WERI-Rb-1 (cell line): ENCODE measurements at regions not wholly inside any gene's neighbourhood (a gene's known extent, or its start where the extent isn't known, plus 50 kb on each side); places are given as distances from the start of the nearest gene placed in this dataset.

Experiments used
- DNase-seq: peaks from one replicate; pipeline ENCODE4 v3.0.0-alpha.2; 2020
- H3K27ac ChIP-seq: fragments of 250-450 bp; sonication (Bioruptor Pico); 2 replicates; pipeline ENCODE4 v1.5.1; 2020; ENCODE audit warnings: mild to moderate bottlenecking, moderate library complexity
- H3K27me3 ChIP-seq: fragments of 250-450 bp; sonication (Bioruptor Pico); 2 replicates; pipeline ENCODE4 v1.5.1; 2021; ENCODE audit warnings: mild to moderate bottlenecking, low read depth, moderate library complexity; ENCODE audit not compliant: insufficient read depth, severe bottlenecking
- H3K36me3 ChIP-seq: fragments of 250-450 bp; sonication (Bioruptor Pico); 2 replicates; pipeline ENCODE4 v1.5.1; 2020; ENCODE audit warnings: mild to moderate bottlenecking, moderate library complexity
- H3K4me3 ChIP-seq: 2 replicates; pipeline ENCODE4 v1.5.1; 2011; ENCODE audit warnings: low read depth, mild to moderate bottlenecking, control low read depth, low read length
- H3K9me3 ChIP-seq: fragments of 250-450 bp; sonication (Bioruptor Pico); 2 replicates; pipeline ENCODE4 v1.5.1; 2021; ENCODE audit warnings: mild to moderate bottlenecking, moderate library complexity; ENCODE audit not compliant: severe bottlenecking
- TF ChIP-seq, protein P1 (sequence below): IDR thresholded peaks from 2 replicates; pipeline ENCODE4 v1.5.1; 2011; ENCODE audit warnings: low read depth, mild to moderate bottlenecking, control low read depth, inconsistent platforms, low read length

DNA sequence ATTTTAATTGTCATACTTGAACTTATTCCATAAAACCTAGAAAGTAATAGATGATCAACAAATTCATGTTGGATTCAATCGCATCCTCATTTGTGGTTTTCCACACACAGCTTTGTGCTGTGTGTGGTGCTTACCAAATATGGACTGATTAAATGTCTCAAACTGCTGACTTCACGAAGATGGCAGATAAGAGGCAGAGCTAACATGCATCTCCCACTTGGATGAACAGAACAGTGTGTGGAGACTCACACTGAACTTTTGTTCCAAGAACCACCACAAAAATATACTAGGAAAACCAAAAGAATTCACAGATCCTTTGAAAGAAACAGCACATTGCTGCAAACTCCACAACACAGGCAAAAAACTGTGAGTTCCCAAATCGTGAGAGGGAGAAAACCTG, 603.7 kb downstream of the TENT5A start:
- Histone ChIP-seq H3K9me3 (no peaks in the 10 kb centered on the region), H3K36me3 (no peaks in the 10 kb centered on the region), H3K27ac (no peak overlapping the region), H3K4me3 (no peak overlapping the region), H3K27me3 (no peaks in the 10 kb centered on the region)
- TF ChIP-seq, protein P1, sequence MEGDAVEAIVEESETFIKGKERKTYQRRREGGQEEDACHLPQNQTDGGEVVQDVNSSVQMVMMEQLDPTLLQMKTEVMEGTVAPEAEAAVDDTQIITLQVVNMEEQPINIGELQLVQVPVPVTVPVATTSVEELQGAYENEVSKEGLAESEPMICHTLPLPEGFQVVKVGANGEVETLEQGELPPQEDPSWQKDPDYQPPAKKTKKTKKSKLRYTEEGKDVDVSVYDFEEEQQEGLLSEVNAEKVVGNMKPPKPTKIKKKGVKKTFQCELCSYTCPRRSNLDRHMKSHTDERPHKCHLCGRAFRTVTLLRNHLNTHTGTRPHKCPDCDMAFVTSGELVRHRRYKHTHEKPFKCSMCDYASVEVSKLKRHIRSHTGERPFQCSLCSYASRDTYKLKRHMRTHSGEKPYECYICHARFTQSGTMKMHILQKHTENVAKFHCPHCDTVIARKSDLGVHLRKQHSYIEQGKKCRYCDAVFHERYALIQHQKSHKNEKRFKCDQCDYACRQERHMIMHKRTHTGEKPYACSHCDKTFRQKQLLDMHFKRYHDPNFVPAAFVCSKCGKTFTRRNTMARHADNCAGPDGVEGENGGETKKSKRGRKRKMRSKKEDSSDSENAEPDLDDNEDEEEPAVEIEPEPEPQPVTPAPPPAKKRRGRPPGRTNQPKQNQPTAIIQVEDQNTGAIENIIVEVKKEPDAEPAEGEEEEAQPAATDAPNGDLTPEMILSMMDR, result no peak
- DNase-seq, result no peak

DNA sequence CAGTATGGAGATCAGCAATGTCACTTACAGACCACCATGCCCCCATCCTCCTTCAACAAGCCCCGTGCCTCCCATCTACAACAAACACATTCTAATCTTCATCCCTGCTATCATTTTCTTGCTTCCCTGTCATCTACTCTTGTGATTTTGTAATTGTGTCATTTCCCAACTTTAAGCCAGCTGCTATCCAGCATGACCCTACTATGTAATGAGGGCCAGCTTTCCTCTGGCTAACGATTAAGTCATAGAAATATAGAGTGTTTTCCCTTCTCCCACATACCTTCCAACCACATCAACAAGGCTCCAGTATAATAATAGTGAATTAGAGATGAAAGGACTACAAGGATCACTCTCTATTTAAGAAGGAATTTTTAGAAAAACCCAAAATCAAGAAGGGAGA, 607.0 kb downstream of the TENT5A start:
- H3K27ac ChIP-seq, result no peak overlapping the region
- H3K9me3 ChIP-seq, result no peaks in the 10 kb centered on the region
- no peak overlapping the region for H3K4me3 ChIP-seq
- no peaks in the 10 kb centered on the region for H3K27me3 ChIP-seq
- no peaks in the 10 kb centered on the region for H3K36me3 ChIP-seq
- no peak for DNase-seq
- TF ChIP-seq, protein P1, result no peak

DNA sequence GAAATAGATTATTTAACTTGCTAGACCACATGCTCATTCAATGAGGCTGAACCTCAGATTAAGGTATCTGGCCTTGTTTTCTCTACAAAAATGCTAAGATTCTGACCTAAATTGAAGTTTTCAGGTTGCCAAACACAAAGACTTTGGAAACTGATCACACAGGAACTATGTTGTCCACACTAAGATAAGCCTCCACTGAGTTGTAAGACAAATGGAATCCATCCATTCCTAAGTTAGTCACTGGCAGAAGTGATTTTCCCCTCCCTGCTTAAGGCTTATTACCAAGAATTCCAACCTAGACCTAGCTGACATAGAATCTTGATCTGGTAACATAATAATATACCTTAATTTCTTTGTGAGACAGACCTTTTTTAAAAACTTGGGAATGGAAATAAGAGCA, 608.1 kb downstream of the TENT5A start:
- TF ChIP-seq, protein P1, result no peak
- no peak for DNase-seq
- no peaks in the 10 kb centered on the region for H3K36me3 ChIP-seq
- H3K27ac ChIP-seq, result no peak overlapping the region
- no peaks in the 10 kb centered on the region for H3K27me3 ChIP-seq
- no peak overlapping the region for H3K4me3 ChIP-seq
- no peaks in the 10 kb centered on the region for H3K9me3 ChIP-seq

DNA sequence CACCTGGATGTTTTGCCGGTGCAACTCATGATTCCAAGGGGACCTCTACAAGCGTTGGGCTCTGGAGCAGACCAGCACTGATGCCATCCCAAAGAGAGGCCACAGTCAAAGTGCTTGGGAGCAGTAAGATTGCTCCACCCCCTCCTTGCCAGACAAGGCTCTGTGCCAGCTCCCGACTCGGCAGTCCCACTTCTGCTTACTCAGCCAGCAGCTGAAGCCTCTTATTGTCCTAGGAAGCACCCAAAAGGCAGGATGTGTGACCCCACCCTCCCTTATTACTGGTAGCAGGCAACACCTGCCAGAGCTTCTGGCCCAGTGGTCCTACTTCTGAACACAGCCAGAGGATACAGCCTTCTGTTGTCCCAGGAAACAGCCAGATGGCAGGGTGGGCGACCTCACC, 614.2 kb downstream of the TENT5A start:
- Histone ChIP-seq H3K36me3 (no peaks in the 10 kb centered on the region), H3K27ac (no peak overlapping the region), H3K27me3 (no peaks in the 10 kb centered on the region), H3K9me3 (no peaks in the 10 kb centered on the region), H3K4me3 (no peak overlapping the region)
- no peak for DNase-seq
- TF ChIP-seq, protein P1, result no peak

DNA sequence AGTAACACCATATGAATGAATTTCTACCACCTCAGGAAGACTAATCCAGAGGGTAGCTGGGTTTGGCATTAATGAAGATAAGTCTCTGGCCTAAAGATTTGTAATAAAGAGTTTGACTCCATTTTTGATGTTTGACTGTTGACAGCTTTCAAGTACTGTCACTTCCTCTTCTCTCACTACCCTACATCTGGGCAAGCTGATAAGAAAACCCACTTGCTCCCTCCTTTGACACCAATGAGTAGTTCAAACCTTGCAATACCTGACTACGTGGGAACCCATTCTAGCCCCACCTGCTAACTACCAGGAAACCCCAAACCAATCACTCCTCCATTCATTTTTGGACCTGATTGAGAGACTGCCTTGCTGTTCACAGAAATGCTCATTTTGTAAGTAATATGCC, 621.5 kb downstream of the TENT5A start:
- no peak overlapping the region for H3K4me3 ChIP-seq

DNA sequence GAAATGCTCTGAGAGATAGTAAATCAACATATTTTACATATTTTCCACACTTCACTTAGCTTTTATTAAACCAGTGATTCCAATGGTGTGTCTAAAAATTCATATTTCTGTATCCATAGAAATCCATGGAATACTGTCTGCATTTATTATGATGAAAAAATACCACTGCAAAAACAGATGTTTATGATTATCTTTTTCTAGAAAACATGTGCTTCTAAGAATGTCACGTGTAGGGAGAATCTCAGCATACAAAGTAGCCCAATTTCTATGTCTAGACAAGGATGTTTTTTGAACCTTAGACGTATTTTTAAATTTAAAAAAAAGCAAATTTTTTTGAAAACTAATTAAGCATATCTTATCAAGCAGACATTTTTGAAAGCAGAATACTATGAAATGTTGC, 622.4 kb downstream of the TENT5A start:
- no peaks in the 10 kb centered on the region for H3K9me3 ChIP-seq
- no peak for DNase-seq
- TF ChIP-seq, protein P1, result no peak
- H3K36me3 ChIP-seq, result no peaks in the 10 kb centered on the region
- H3K4me3 ChIP-seq, result no peak overlapping the region
- no peak overlapping the region for H3K27ac ChIP-seq
- no peaks in the 10 kb centered on the region for H3K27me3 ChIP-seq

More for the DNA sequence above, 621.5 kb downstream of the TENT5A start:
- Histone ChIP-seq H3K9me3 (no peaks in the 10 kb centered on the region), H3K27ac (no peak overlapping the region), H3K27me3 (no peaks in the 10 kb centered on the region), H3K36me3 (no peaks in the 10 kb centered on the region)
- DNase-seq, result no peak
- TF ChIP-seq, protein P1, result no peak
